Trophoblast cell (in vitro differentiated cells and primary cell): ENCODE measurements at regions not wholly inside any gene's neighbourhood (a gene's known extent, or its start where the extent isn't known, plus 50 kb on each side); places are given as distances from the start of the nearest gene placed in this dataset.
"Not testable (repeated sequence)": the region's sequence is repeated elsewhere in the genome, so short reads cannot be mapped to it uniquely, and the experiment has no call there.

Experiments
- DNase-seq, 2 donors: peaks; one replicate each; pipeline ENCODE4 v3.0.0-alpha.2; 2016
- H2AFZ ChIP-seq: 2 replicates; pipeline ENCODE4 v1.6.1; 2013; ENCODE audit warnings: low read length, moderate library complexity, mild to moderate bottlenecking; ENCODE audit not compliant: insufficient read depth, poor library complexity
- H2AK5ac ChIP-seq: 2 replicates; pipeline ENCODE4 v1.6.1; 2013; ENCODE audit warnings: mild to moderate bottlenecking, low read length
- H2BK120ac ChIP-seq: 2 replicates; pipeline ENCODE4 v1.6.1; 2013; ENCODE audit warnings: low read length, mild to moderate bottlenecking, moderate library complexity; ENCODE audit not compliant: insufficient read depth, poor library complexity
- H2BK12ac ChIP-seq: 2 replicates; pipeline ENCODE4 v1.6.1; 2013; ENCODE audit warnings: mild to moderate bottlenecking, low read length, moderate library complexity
- H2BK5ac ChIP-seq: 2 replicates; pipeline ENCODE4 v1.6.1; 2013; ENCODE audit warnings: low read length, low read depth, moderate library complexity, mild to moderate bottlenecking; ENCODE audit not compliant: poor library complexity
- H3K14ac ChIP-seq: 2 replicates; pipeline ENCODE4 v1.6.1; 2013; ENCODE audit warnings: mild to moderate bottlenecking, low read length
- H3K18ac ChIP-seq: 2 replicates; pipeline ENCODE4 v1.6.1; 2013; ENCODE audit warnings: mild to moderate bottlenecking, low read length
- H3K23ac ChIP-seq: 2 replicates; pipeline ENCODE4 v1.6.1; 2013; ENCODE audit warnings: low read length
- H3K27ac ChIP-seq: 2 replicates; pipeline ENCODE4 v1.5.1; 2013; ENCODE audit warnings: low read depth, mild to moderate bottlenecking, inconsistent platforms, low read length, moderate library complexity
- H3K27me3 ChIP-seq: 2 replicates; pipeline ENCODE4 v1.6.1; 2013; ENCODE audit warnings: inconsistent platforms, mild to moderate bottlenecking, low read length, moderate library complexity; ENCODE audit not compliant: insufficient read depth
- H3K36me3 ChIP-seq, 2 experiments: 1 replicate in 1 of 2; 2 replicates in 1 of 2; pipeline ENCODE4 v1.6.1; 2013; ENCODE audit warnings: low read length in 2 of 2, mild to moderate bottlenecking in 2 of 2, moderate library complexity in 1 of 2; ENCODE audit not compliant: insufficient read depth in 2 of 2, control insufficient read depth in 1 of 2
- H3K4ac ChIP-seq: 2 replicates; pipeline ENCODE4 v1.6.1; 2013; ENCODE audit warnings: low read depth, mild to moderate bottlenecking, low read length, moderate library complexity
- H3K4me1 ChIP-seq, 2 experiments: 1 replicate in 1 of 2; 2 replicates in 1 of 2; pipeline ENCODE4 v1.6.1; 2013; ENCODE audit warnings: low read length in 2 of 2, mild to moderate bottlenecking in 2 of 2, moderate library complexity in 1 of 2; ENCODE audit not compliant: insufficient read depth in 2 of 2, control insufficient read depth in 1 of 2
- H3K4me2 ChIP-seq: 2 replicates; pipeline ENCODE4 v1.6.1; 2013; ENCODE audit warnings: inconsistent platforms, mild to moderate bottlenecking, low read length, moderate library complexity
- H3K4me3 ChIP-seq: 2 replicates; pipeline ENCODE4 v1.5.1; 2013; ENCODE audit warnings: mild to moderate bottlenecking, low read depth, low read length, inconsistent platforms
- H3K79me1 ChIP-seq: one replicate; pipeline ENCODE4 v1.6.1; 2013; ENCODE audit warnings: low read length
- H3K79me2 ChIP-seq: 2 replicates; pipeline ENCODE4 v1.6.1; 2013; ENCODE audit warnings: low read length, mild to moderate bottlenecking; ENCODE audit not compliant: control insufficient read depth, insufficient read depth, poor library complexity
- H3K9ac ChIP-seq: 2 replicates; pipeline ENCODE4 v1.6.1; 2013; ENCODE audit warnings: mild to moderate bottlenecking, low read length
- H3K9me3 ChIP-seq: 2 replicates; pipeline ENCODE4 v1.6.1; 2013; ENCODE audit warnings: low read depth, mild to moderate bottlenecking, control low read depth, inconsistent platforms, low read length; ENCODE audit not compliant: insufficient read depth
- H4K12ac ChIP-seq: 2 replicates; pipeline ENCODE4 v1.6.1; 2013; ENCODE audit warnings: low read depth, mild to moderate bottlenecking, low read length, moderate library complexity
- H4K8ac ChIP-seq: 2 replicates; pipeline ENCODE4 v1.6.1; 2013; ENCODE audit warnings: low read depth, mild to moderate bottlenecking, low read length, moderate library complexity
- H4K91ac ChIP-seq: one replicate; pipeline ENCODE4 v1.6.1; 2013; ENCODE audit warnings: low read depth, mild to moderate bottlenecking, low read length, moderate library complexity
- WGBS: extraction: QIAGEN DNeasy Blood & Tissue Kit; methylation state at CpG from one replicate; pipeline ENCODE4 v1.1.7; 2013; ENCODE audit warnings: missing lambda C conversion rate; ENCODE audit not compliant: insufficient read length, insufficient coverage; ENCODE audit errors: extremely low coverage; 5-methylcytosine and 5-hydroxymethylcytosine counted together

- H3K79me2 ChIP-seq, H3K23ac ChIP-seq, H3K18ac ChIP-seq, H3K4me2 ChIP-seq, H3K9me3 ChIP-seq, DNase-seq, H3K79me1 ChIP-seq, H4K8ac ChIP-seq, H4K12ac ChIP-seq, H3K9ac ChIP-seq, H2BK12ac ChIP-seq, H3K27ac ChIP-seq, H2BK5ac ChIP-seq, H2BK120ac ChIP-seq, H2AK5ac ChIP-seq, H2AFZ ChIP-seq, H3K4me1 ChIP-seq, H3K14ac ChIP-seq, H3K4ac ChIP-seq, H3K36me3 ChIP-seq, H3K4me3 ChIP-seq, H4K91ac ChIP-seq, H3K27me3 ChIP-seq: not testable (repeated sequence)
- no CpG with 5 or more reads among the region's 5 CpGs for WGBS
These were observed 217.9 kb downstream of the NPIPA8 start for GRCh38 chr16:18118684-18119083.

- H2BK12ac ChIP-seq = not testable (repeated sequence)
These were observed 218.5 kb downstream of the NPIPA8 start for GRCh38 chr16:18118071-18118470.

GRCh38 chr16:18104412-18104811 is 232.1 kb downstream of the NPIPA8 start:
- H3K14ac ChIP-seq, H4K12ac ChIP-seq, H2BK120ac ChIP-seq, H3K79me2 ChIP-seq, H3K18ac ChIP-seq, H3K4me1 ChIP-seq, H3K36me3 ChIP-seq, H3K4me3 ChIP-seq, H2BK12ac ChIP-seq, H3K27me3 ChIP-seq, DNase-seq, H3K27ac ChIP-seq, H3K9me3 ChIP-seq, H3K9ac ChIP-seq, H2AFZ ChIP-seq, H2AK5ac ChIP-seq, H4K91ac ChIP-seq, H2BK5ac ChIP-seq, H3K23ac ChIP-seq, H3K79me1 ChIP-seq, H4K8ac ChIP-seq, H3K4me2 ChIP-seq, H3K4ac ChIP-seq: not testable (repeated sequence)
- WGBS = no CpG with 5 or more reads among the region's 2 CpGs

More at GRCh38 chr16:18118071-18118470, 218.5 kb downstream of the NPIPA8 start:
- WGBS = no CpG with 5 or more reads among the region's 9 CpGs
- H3K4me1 ChIP-seq, H3K9ac ChIP-seq, H2AFZ ChIP-seq, DNase-seq, H3K4me2 ChIP-seq, H3K79me2 ChIP-seq, H3K36me3 ChIP-seq, H4K91ac ChIP-seq, H3K18ac ChIP-seq, H4K8ac ChIP-seq, H2AK5ac ChIP-seq, H3K4ac ChIP-seq, H3K27ac ChIP-seq, H3K79me1 ChIP-seq, H4K12ac ChIP-seq, H3K9me3 ChIP-seq, H3K23ac ChIP-seq, H2BK120ac ChIP-seq, H2BK5ac ChIP-seq, H3K4me3 ChIP-seq, H3K14ac ChIP-seq, H3K27me3 ChIP-seq: not testable (repeated sequence)

- no CpG with 5 or more reads among the region's 2 CpGs for WGBS
- not testable (repeated sequence) for H3K9me3 ChIP-seq, H2BK12ac ChIP-seq, H3K4me3 ChIP-seq, H2BK120ac ChIP-seq, H3K79me2 ChIP-seq, H2AFZ ChIP-seq, H2BK5ac ChIP-seq, DNase-seq, H3K79me1 ChIP-seq, H3K9ac ChIP-seq, H3K4me1 ChIP-seq, H4K12ac ChIP-seq, H3K18ac ChIP-seq, H3K4me2 ChIP-seq, H3K36me3 ChIP-seq, H3K27ac ChIP-seq, H4K8ac ChIP-seq, H3K27me3 ChIP-seq, H3K4ac ChIP-seq, H3K14ac ChIP-seq, H4K91ac ChIP-seq, H2AK5ac ChIP-seq, H3K23ac ChIP-seq
These were observed 235.5 kb downstream of the NPIPA8 start for GRCh38 chr16:18101077-18101476.
